ENCODE measurements at regions not wholly inside any gene's neighbourhood (a gene's known extent, or its start where the extent isn't known, plus 50 kb on each side); places are given as distances from the start of the nearest gene placed in this dataset.

- Histone ChIP-seq H3K9me3 (replicated peaks in 1 of 3) (no peaks in the 10 kb centered on the region), H3K27me3 (peaks cover 20% of the 10 kb centered on the region), H3K27ac (no peak overlapping the region), H3K4me3 (no peak overlapping the region), H3K36me3 (replicated peaks in 1 of 2) (no peaks in the 10 kb centered on the region), H3K4me1 (replicated peaks in 1 of 2) (no peaks in the 10 kb centered on the region)
- 63 to 70% (median 66%) methylated on average over 7 of the region's 7 CpGs for WGBS, 4 donors
- intact Hi-C loops (cut with DNase I) = loop anchor here in 1 of 2 donors (10.0 kb wide), 1 partner anchor 384 kb away; no protein-coding TSS in a partner anchor
- TF ChIP-seq CTCF (IDR thresholded peaks at IDR 0.05) (no peak), POLR2A (IDR thresholded peaks at IDR 0.05) (no peak)
- DNase-seq = no peak
Observed at GRCh38 chr5:174798551-174798951, 74.2 kb downstream of the MSX2 start.

- Histone ChIP-seq H3K4me1 (replicated peaks in 1 of 2) (no peaks in the 10 kb centered on the region), H3K27ac (no peak overlapping the region), H3K36me3 (replicated peaks in 1 of 2) (no peaks in the 10 kb centered on the region), H3K9me3 (replicated peaks in 1 of 3) (no peaks in the 10 kb centered on the region), H3K4me3 (no peak overlapping the region), H3K27me3 (peaks cover 34% of the 10 kb centered on the region)
- intact Hi-C loops (cut with DNase I) = loop anchor here in 1 of 2 donors (10.0 kb wide), 1 partner anchor 382 kb away; no protein-coding TSS in a partner anchor
- TF ChIP-seq CTCF (IDR thresholded peaks at IDR 0.05) (no peak), POLR2A (IDR thresholded peaks at IDR 0.05) (no peak)
- 61 to 78% (median 71%) methylated on average over 7 of the region's 7 CpGs for WGBS, 4 donors
- no peak for DNase-seq
Observed at GRCh38 chr5:174796711-174797192, 72.4 kb downstream of the MSX2 start.

- no peak for TF ChIP-seq POLR2A (IDR thresholded peaks at IDR 0.05)
- no peak for TF ChIP-seq CTCF (IDR thresholded peaks at IDR 0.05)
- DNase-seq = no peak
- no peaks in the 10 kb centered on the region for H3K36me3 ChIP-seq (replicated peaks in 1 of 2)
- no peaks in the 10 kb centered on the region for H3K9me3 ChIP-seq (replicated peaks in 1 of 3)
- H3K27me3 ChIP-seq = peaks cover 29% of the 10 kb centered on the region
- no peaks in the 10 kb centered on the region for H3K4me1 ChIP-seq (replicated peaks in 1 of 2)
- 48 to 56% (median 51%) methylated on average over 11 of the region's 11 CpGs for WGBS, 4 donors
- no peak overlapping the region for H3K27ac ChIP-seq
- intact Hi-C loops (cut with DNase I) = loop anchor here in 1 of 2 donors (10.0 kb wide), 1 partner anchor 380 kb away; no protein-coding TSS in a partner anchor
- H3K4me3 ChIP-seq = no peak overlapping the region
Observed at GRCh38 chr5:174794931-174795672, 70.7 kb downstream of the MSX2 start.

GRCh38 chr5:174793684-174794328 is 69.4 kb downstream of the MSX2 start:
- DNase-seq = peak; percentile 22 to 74 (median 59)
- 2 to 5% (median 2%) methylated on average over 27 to 31 of the region's 31 CpGs for WGBS, 4 donors
- Histone ChIP-seq H3K4me3 (no peak overlapping the region), H3K9me3 (replicated peaks in 1 of 3) (no peaks in the 10 kb centered on the region), H3K27me3 (peaks cover 28% of the 10 kb centered on the region), H3K4me1 (replicated peaks in 1 of 2) (no peaks in the 10 kb centered on the region), H3K36me3 (replicated peaks in 1 of 2) (no peaks in the 10 kb centered on the region), H3K27ac (no peak overlapping the region)
- intact Hi-C loops (cut with DNase I) = loop anchor here (2.0 to 10.0 kb wide), 2 partner anchors 373 to 379 kb away; no protein-coding TSS in a partner anchor
- TF ChIP-seq CTCF (IDR thresholded peaks at IDR 0.05) (peak; percentile 58 to 89 (median 78)), POLR2A (IDR thresholded peaks at IDR 0.05) (no peak)
